GM18870 (cell line): ENCODE measurements at regions not wholly inside any gene's neighbourhood (a gene's known extent, or its start where the extent isn't known, plus 50 kb on each side); places are given as distances from the start of the nearest gene placed in this dataset.
A peak's percentile ranks its signal among the peaks of the same experiment; 100 is the strongest.
"Not testable (repeated sequence)": the region's sequence is repeated elsewhere in the genome, so short reads cannot be mapped to it uniquely, and the experiment has no call there.

Source experiments
- ATAC-seq: cut with Tn5 transposase; IDR thresholded peaks from one replicate; pipeline ENCODE4 v1.9.1; 2021; ENCODE audit warnings: moderate library complexity; ENCODE audit not compliant: unreplicated experiment

DNA sequence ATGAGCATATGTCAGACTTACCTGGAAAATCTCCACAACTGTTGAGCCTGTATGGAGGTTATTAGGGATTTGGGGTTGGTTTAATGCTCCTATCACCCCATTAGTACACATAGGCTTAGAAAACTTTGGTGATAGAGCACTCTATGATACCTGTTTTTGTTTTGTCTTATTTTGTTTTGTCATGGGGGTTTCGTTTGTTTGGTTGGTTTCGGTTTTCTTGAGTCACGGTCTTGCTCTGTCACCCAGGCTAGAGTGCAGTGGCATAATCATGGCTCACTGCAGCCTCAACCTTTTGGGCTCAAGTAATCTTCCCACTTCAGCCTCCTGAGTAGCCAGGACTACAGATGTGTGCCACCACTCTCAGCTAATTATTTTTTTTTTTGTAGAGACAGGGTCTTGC, 70.0 kb downstream of the MZT1 start:
- no peak for ATAC-seq

GRCh38 chr13:72656357-72656756, 71.1 kb downstream of the MZT1 start:
- no peak for ATAC-seq

DNA sequence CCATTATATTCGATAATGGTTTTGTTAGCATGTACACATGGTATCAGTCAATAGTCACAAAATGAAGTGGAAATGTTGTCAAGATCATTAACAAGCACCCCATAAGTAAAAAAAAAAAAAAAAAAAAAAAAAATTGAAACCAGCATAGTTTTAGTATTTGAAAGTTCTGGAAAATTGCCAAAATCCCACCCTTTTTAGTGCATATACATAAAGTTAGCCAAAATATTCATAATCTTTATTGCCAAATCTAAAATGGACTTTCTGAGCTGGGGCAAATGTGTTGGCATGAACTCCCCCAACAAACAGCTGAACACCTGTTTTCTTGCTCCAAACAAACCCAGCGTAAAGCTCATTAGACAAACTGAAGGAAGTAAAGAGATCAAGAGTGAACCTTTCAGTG, 73.9 kb downstream of the MZT1 start:
- no peak for ATAC-seq

DNA sequence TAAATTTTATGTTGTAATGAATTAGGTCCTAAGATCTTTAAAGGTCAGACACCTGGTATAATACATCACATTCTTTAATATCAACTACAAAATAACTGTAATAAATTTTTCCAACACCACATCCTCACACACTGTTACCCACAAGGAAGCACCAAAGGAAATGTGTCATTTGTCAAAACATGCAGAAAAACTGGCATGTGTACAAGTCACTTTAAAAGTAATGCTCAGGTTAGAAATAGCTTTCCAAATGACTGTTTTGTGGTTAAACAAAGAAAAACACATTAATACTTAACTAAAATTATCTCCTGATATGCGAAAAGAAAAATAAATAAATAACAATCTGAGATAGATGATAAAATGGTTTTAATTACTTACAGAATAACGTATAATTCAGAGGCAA, 74.7 kb downstream of the MZT1 start:
- no peak for ATAC-seq

DNA sequence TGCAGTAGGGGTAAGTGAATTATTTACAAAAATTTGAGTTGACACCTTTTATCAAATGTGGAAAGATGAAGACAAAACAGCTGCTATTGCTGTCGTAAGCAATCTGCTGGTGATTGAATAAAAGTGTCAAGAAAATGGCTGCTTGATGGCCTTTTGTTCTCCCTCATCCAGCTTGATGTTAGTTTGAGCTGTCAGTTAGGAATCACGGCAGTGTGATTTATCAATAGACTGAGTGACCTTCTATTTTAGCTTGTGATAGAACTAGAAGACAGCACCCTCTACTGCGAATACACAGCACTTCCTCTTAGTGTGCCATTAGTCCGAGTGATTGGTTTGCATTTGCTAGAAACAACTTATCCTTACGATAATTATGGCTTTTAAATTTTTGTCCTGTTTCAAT, 76.3 kb downstream of the MZT1 start:
- ATAC-seq = no peak

GRCh38 chr13:72650051-72650700, 77.3 kb downstream of the MZT1 start:
- no peak for ATAC-seq

DNA sequence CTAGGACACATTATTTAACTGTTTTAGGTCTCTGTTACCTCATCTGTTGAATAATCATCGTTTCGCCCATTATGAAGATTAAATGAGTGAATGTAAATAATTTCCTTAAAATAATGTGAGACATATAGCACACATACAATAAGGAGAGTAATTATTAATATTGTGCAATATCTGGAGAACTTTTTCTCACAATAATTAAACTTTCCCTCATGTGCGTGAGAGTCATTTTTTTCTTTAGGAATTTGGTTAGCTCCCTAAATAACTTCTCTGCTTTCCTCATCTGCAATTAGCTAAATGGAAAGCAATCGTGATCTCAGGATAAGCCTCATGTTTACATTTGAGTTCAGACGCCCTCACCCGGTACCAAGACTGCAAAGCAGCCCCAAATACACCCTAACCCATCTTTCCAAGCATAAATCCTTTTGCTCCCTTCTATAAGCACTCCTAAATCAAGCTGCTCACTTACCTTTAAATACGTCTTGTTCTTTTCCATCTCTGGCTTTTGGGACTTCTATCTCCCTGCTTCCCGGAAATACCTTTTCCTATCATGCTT, 78.8 kb downstream of the MZT1 start:
- no peak for ATAC-seq

- ATAC-seq = no peak
These were observed 80.0 kb downstream of the MZT1 start for GRCh38 chr13:72647422-72647821.

DNA sequence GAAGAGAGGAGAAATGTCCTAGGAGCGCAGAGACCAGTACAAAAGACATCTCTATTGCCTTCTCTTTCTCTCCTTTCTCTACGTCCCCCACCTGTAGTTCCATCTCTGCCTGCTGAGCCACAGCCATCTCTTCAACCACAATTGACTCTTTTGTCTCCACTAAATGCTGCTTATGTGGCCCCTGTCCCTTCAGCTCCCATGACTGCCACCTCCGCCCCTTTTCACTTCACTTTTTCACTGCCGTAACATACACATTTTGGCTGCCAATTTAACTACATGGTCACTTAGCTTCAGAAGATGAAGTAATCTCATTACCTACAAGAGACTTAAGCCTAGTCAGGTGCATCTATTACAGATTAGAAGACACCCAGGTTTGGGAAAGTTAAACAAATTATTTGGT, 81.9 kb downstream of the MZT1 start:
- ATAC-seq = no peak

DNA sequence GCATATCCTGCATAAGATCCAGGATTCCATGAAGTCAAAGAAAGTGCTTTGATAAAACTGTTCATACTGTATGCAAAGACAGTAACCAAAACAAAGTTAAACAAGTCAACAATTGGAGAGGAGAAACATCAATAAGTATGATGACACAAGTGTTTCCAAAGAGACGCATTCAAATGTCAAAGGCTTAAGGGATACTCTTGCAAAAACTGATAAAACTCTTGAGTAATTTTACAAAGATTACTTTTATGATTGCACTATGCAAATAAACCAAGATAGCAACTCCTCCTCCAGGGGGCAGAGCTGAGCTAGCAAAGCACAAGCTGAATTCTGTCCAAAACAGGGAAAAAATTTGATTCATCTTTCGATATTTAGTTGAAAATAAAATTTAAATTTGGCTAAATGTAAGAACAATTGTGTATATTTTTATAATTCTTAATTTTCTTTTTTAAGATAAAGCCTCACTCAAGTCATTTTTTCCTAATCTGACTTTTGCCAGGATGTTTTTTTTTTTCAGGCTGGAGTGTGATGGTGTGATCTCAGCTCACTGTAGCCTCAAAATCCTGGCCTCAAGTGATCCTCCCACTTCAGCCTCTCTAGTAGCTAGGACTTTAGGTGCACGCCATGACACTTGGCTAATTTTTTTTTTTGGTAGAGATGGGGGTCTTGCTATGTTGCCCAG, 84.0 kb downstream of the MZT1 start:
- ATAC-seq = peak; percentile 67

- no peak for ATAC-seq
These were observed 88.1 kb downstream of the MZT1 start for GRCh38 chr13:72639377-72639776.

DNA sequence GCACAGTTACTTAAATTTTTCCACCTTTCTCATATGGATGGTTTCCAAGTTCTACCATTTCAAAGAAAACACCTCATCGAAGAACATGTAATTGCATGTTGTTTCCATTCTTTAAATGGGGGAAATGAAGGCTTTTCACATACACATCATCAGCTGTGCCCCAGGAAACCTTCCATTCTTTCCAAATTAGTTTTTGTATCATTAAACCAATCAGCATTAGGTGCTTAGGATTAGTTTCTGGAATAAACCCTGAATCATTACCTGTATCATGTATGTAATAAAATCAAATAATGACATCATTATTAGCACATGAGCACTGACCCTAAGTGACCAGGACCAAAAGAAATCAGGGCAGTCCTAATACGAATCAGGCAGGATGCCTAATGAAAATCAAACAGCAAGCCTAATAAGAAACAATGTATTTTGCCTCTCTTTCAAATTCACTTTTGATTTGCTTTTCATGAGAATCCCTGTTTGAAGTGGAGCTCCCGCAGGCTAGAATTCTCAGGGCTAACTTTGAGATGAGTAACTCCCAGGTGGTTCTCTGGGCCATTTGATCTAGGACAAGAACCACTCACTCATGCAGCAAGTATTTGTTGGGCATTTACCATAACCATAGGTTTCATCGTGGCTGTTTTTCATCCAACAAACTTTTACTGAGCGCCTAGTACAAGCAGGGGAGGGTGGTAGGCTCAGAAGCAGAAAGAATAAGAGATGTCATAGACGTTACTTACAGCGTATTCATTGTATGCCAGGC, 89.2 kb downstream of the MZT1 start:
- ATAC-seq = no peak

GRCh38 chr13:72637561-72637960, 89.9 kb downstream of the MZT1 start:
- no peak for ATAC-seq

GRCh38 chr13:72634859-72635258, 92.6 kb downstream of the MZT1 start:
- ATAC-seq = no peak

GRCh38 chr13:72622546-72622945, 104.9 kb downstream of the MZT1 start:
- no peak for ATAC-seq

DNA sequence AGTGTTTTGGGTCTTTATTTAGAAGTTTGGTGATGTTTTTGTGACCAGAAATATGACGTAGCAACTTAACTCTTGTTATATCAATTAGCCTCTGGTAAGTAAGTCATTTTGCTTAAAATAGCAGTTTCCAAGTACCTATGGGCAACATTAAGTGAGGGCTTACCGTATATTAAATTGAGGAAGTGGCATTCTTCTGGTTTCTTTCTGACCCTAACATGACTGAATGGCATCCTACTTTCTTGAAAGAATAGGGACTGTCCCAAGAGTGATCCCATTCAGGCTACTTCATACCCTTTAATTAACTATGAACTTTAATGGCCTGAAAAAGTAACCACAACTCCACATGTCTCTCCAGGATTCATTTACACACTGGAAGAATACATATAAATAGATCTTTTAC, 106.6 kb downstream of the MZT1 start:
- ATAC-seq = no peak

- ATAC-seq = no peak
These were observed 109.5 kb downstream of the MZT1 start for GRCh38 chr13:72617951-72618350.

GRCh38 chr13:72617186-72617585, 110.2 kb downstream of the MZT1 start:
- no peak for ATAC-seq

DNA sequence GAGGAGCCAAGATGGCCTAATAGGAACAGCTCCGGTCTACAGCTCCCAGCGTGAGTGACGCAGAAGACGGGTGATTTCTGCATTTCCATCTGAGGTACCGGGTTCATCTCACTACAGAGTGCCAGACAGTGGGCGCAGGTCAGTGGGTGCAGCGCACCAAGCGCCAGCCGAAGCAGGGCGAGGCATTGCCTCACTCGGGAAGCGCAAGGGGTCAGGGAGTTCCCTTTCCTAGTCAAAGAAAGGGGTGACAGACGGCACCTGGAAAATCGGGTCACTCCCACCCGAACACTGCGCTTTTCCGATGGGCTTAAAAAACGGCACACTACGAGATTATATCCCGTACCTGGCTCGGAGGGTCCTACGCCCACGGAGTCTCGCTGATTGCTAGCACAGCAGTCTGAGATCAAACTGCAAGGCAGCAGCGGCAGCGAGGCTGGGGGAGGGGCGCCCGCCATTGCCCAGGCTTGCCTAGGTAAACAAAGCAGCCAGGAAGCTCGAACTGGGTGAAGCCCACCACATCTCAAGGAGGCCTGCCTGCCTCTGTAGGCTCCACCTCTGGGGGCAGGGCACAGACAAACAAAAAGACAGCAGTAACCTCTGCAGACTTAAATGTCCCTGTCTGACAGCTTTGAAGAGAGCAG, 117.1 kb downstream of the MZT1 start:
- ATAC-seq = not testable (repeated sequence)

GRCh38 chr13:72599178-72599743, 128.2 kb downstream of the MZT1 start:
- no peak for ATAC-seq
